Endothelial cell (in vitro differentiated cells): ENCODE measurements at regions not wholly inside any gene's neighbourhood (a gene's known extent, or its start where the extent isn't known, plus 50 kb on each side); places are given as distances from the start of the nearest gene placed in this dataset.
"Not testable (repeated sequence)": the region's sequence is repeated elsewhere in the genome, so short reads cannot be mapped to it uniquely, and the experiment has no call there.

Experiments used
- DNase-seq: peaks from one replicate; pipeline ENCODE4 v3.0.0; 2021; ENCODE audit warnings: low spot score
- H3K27ac Mint-ChIP-seq: one replicate; pipeline ENCODE4 v1.8.0; 2021; ENCODE audit warnings: mixed read lengths, inconsistent platforms; ENCODE audit not compliant: unreplicated experiment
- H3K27me3 Mint-ChIP-seq: one replicate; pipeline ENCODE4 v1.8.0; 2021; ENCODE audit warnings: mild to moderate bottlenecking, moderate library complexity, mixed read lengths, inconsistent platforms; ENCODE audit not compliant: unreplicated experiment
- H3K36me3 Mint-ChIP-seq: one replicate; pipeline ENCODE4 v1.8.0; 2021; ENCODE audit warnings: mild to moderate bottlenecking, low read depth, mixed read lengths, inconsistent platforms; ENCODE audit not compliant: unreplicated experiment
- H3K4me1 Mint-ChIP-seq: one replicate; pipeline ENCODE4 v1.8.0; 2021; ENCODE audit warnings: mild to moderate bottlenecking, mixed read lengths, inconsistent platforms; ENCODE audit not compliant: unreplicated experiment
- H3K4me3 Mint-ChIP-seq: one replicate; pipeline ENCODE4 v1.8.0; 2021; ENCODE audit warnings: mild to moderate bottlenecking, mixed read lengths, inconsistent platforms; ENCODE audit not compliant: unreplicated experiment
- H3K9me3 Mint-ChIP-seq: one replicate; pipeline ENCODE4 v1.8.0; 2021; ENCODE audit warnings: mixed read lengths, inconsistent platforms; ENCODE audit not compliant: unreplicated experiment
- TF ChIP-seq, protein P1 (sequence below): fragments of 200-600 bp; sonication (generic); IDR thresholded peaks from one replicate; pipeline ENCODE4 v1.5.0; 2021; ENCODE audit warnings: antibody characterized with exemption; ENCODE audit not compliant: unreplicated experiment

DNA sequence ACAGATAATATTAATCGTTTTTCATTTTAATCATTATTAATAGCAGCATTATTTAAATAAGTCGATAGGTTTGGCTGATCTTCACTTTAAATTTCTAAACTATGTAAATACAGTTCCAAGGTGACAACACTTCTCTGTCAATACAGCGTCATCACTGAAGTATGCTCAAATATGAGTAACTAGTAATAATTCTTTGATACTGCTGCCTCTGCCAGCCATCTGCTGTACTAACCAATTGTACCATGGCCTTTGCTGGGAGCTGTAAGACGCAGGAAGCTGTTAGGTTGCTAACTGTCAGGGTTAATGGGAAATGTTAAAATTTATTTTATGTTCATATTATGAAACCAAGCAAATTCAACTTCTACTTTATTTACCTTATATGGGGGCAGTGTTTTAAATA, 1650.5 kb upstream of the LRRTM3 start:
- peaks cover 4% of the 10 kb centered on the region for H3K36me3 Mint-ChIP-seq
- no peak overlapping the region for H3K27ac Mint-ChIP-seq
- TF ChIP-seq, protein P1, sequence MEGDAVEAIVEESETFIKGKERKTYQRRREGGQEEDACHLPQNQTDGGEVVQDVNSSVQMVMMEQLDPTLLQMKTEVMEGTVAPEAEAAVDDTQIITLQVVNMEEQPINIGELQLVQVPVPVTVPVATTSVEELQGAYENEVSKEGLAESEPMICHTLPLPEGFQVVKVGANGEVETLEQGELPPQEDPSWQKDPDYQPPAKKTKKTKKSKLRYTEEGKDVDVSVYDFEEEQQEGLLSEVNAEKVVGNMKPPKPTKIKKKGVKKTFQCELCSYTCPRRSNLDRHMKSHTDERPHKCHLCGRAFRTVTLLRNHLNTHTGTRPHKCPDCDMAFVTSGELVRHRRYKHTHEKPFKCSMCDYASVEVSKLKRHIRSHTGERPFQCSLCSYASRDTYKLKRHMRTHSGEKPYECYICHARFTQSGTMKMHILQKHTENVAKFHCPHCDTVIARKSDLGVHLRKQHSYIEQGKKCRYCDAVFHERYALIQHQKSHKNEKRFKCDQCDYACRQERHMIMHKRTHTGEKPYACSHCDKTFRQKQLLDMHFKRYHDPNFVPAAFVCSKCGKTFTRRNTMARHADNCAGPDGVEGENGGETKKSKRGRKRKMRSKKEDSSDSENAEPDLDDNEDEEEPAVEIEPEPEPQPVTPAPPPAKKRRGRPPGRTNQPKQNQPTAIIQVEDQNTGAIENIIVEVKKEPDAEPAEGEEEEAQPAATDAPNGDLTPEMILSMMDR, result no peak
- H3K4me3 Mint-ChIP-seq, result no peak overlapping the region
- peaks cover 7% of the 10 kb centered on the region for H3K9me3 Mint-ChIP-seq
- H3K4me1 Mint-ChIP-seq, result no peaks in the 10 kb centered on the region
- H3K27me3 Mint-ChIP-seq, result no peaks in the 10 kb centered on the region
- DNase-seq, result no peak

DNA sequence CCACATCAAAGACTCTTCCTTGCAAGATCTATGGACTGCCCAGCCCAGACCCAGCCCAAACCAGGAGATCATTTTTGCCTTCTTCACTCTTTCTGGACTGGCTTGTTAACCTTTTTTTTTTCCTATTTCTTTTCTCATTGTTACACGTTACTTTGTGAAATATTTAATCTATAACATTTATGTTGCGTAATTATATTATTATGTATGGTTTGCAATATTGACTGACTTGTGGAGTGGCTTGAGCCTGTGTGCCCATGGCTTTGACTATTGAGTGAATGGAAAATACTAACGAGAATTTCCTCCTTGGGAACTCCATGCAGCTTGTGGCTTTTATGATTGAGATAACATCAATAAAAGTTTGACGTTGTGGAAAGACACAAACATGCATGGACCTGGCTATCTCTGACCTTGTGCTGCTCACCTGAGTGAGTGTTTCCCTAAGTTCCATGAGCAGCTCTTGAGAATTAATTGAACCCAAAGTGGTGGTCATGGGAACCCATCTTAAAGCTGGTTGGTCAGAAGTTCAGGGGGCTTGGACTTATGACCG, 1641.3 kb upstream of the LRRTM3 start:
- H3K4me1 Mint-ChIP-seq, result no peaks in the 10 kb centered on the region
- H3K4me3 Mint-ChIP-seq, result no peak overlapping the region
- no peaks in the 10 kb centered on the region for H3K36me3 Mint-ChIP-seq
- H3K9me3 Mint-ChIP-seq, result peaks cover 13% of the 10 kb centered on the region
- DNase-seq, result no peak
- H3K27ac Mint-ChIP-seq, result no peak overlapping the region
- no peaks in the 10 kb centered on the region for H3K27me3 Mint-ChIP-seq
- TF ChIP-seq, protein P1, result no peak

DNA sequence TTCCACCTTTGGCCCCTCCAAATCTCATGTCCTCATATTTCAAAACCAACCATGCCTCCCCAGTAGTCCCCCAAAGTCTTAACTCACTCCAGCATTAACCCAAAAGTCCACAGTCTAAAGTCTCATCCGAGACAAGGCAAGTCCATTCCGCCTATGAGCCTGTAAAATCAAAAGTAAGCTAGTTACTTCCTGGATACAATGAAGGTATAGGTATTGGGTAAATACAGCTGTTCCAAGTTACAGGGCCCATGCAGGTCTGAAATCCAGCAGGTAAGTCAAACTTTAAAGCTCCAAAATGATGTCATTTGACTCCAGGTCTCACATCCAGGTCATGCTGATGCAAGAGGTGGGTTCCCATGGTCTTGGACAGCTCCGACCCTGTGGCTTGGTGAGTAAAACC, 1640.1 kb upstream of the LRRTM3 start:
- not testable (repeated sequence) for H3K9me3 Mint-ChIP-seq, DNase-seq, H3K27me3 Mint-ChIP-seq, H3K27ac Mint-ChIP-seq, H3K4me1 Mint-ChIP-seq, H3K4me3 Mint-ChIP-seq, H3K36me3 Mint-ChIP-seq

DNA sequence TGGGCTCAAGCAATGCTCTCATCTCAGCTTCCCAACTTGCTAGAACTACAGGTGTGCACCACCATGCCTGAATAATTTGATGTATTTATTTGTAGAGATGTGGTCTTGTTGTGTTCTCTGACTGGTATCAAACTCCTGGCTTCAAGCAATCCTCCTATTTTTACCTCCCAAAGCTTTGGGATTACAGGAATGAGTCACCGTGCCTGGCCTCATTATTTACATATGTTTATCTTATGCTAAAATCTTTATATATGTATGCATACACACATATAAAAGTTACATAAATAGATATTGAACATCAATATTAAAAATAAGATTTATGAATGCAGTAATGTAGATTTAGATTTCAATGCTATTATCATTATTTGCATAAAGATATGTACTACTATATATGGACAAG, 1634.5 kb upstream of the LRRTM3 start:
- H3K4me1 Mint-ChIP-seq, result no peaks in the 10 kb centered on the region
- no peak for DNase-seq
- no peak overlapping the region for H3K27ac Mint-ChIP-seq
- H3K9me3 Mint-ChIP-seq, result no peaks in the 10 kb centered on the region
- H3K27me3 Mint-ChIP-seq, result no peaks in the 10 kb centered on the region
- TF ChIP-seq, protein P1, result no peak
- no peak overlapping the region for H3K4me3 Mint-ChIP-seq
- H3K36me3 Mint-ChIP-seq, result no peaks in the 10 kb centered on the region

DNA sequence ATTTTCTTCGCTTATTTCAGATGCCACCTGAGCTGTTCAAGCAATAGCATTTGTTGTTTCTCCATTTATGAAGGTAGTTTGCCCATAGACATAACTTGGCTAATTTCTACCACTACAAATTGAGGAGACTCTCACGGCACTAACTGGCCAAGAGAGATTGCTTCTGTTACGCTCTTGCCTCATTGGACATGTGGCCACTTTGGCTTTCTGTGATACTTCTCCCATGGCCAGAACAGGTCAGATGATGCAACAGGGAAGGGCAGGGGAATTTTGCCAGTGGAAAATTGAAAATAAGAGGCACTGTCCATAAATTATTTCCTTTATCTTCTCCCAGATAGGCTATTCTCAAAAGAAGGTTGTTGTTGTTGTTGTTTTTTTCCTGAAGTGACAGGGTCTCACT, 1633.3 kb upstream of the LRRTM3 start:
- Mint-ChIP-seq H3K4me3 (no peak overlapping the region), H3K4me1 (no peaks in the 10 kb centered on the region), H3K36me3 (no peaks in the 10 kb centered on the region), H3K9me3 (no peaks in the 10 kb centered on the region), H3K27me3 (no peaks in the 10 kb centered on the region), H3K27ac (no peak overlapping the region)
- DNase-seq, result no peak
- TF ChIP-seq, protein P1, result no peak
